H7 (cell line): ENCODE measurements at regions not wholly inside any gene's neighbourhood (a gene's known extent, or its start where the extent isn't known, plus 50 kb on each side); places are given as distances from the start of the nearest gene placed in this dataset.

Source experiments
- DNase-seq: peaks from one replicate; pipeline ENCODE4 v3.0.0; 2012
- H3K27me3 ChIP-seq: 2 replicates; pipeline ENCODE4 v1.6.0; 2011; ENCODE audit warnings: mild to moderate bottlenecking, low read length; ENCODE audit not compliant: control insufficient read depth, insufficient read depth
- H3K36me3 ChIP-seq: replicated peaks from 2 replicates; pipeline ENCODE4 v1.5.1; 2011; ENCODE audit warnings: low read length; ENCODE audit not compliant: control insufficient read depth, insufficient read depth
- H3K4me3 ChIP-seq: 2 replicates; pipeline ENCODE4 v1.5.1; 2011; ENCODE audit warnings: low read depth, mild to moderate bottlenecking, control low read depth, low read length, moderate library complexity; ENCODE audit not compliant: insufficient read depth

DNA sequence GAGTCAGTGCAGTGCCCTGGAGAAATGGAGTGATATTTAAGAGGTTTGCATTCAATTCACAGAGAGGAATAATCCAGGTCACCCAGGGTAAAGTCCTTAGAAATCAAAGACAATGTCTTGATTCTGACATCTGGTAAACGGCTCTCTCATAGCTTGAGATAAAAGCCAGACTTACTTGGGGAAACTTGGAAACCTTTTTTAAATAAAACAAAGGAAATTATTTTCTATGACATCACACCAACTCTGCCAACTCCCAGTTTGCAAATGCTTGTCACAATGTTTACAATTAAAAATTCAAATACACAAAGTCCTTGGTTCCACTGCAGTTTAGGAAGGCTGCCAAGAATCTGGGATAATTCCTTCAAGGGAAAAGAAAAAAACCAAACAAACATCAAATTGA lies 255.1 kb upstream of the NREP start:
- no peak for DNase-seq

DNA sequence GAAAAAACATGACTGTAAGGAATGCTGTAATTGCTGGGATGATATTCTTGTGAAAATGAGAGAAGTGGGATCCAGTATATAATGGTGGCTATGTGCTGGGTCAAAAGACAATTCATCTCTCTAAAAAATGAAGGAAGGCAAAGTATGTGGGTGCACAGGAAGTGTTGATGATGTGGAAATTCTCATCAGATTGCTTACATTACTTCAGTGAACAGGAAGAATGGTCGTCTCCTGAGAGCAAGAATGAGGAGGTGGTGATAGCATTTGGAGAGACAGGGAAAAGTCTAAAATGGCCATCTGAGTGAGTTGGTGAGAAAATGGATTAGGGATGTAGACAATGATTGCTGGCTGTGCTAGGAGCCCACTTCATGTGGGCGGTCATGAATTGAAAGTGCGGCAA lies 253.5 kb upstream of the NREP start:
- no peaks in the 10 kb centered on the region for H3K36me3 ChIP-seq
- DNase-seq, result no peak
- H3K4me3 ChIP-seq, result no peak overlapping the region
- H3K27me3 ChIP-seq, result no peaks in the 10 kb centered on the region

More for the DNA sequence above, 255.1 kb upstream of the NREP start:
- no peaks in the 10 kb centered on the region for H3K27me3 ChIP-seq
- no peaks in the 10 kb centered on the region for H3K36me3 ChIP-seq
- no peak overlapping the region for H3K4me3 ChIP-seq

DNA sequence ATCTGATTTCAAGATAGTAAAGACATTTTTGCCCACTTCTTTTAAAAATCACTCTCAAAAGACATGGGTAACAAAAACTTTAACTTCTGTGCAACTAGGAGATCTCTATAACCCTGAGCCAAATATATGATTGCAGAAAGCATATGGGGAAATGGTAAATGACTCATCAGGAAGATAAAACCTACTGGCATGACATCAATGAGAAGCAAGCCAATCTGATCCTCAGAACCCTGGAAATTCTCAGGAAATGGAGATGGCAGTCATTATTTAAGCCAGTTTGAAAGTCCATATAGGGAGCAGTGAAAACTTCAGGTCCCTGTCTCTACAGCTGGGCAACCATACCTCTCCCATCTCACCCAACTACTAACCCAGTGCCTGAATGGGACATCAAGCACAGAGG lies 249.7 kb upstream of the NREP start:
- Histone ChIP-seq H3K4me3 (no peak overlapping the region), H3K36me3 (no peaks in the 10 kb centered on the region), H3K27me3 (no peaks in the 10 kb centered on the region)
- DNase-seq, result no peak

DNA sequence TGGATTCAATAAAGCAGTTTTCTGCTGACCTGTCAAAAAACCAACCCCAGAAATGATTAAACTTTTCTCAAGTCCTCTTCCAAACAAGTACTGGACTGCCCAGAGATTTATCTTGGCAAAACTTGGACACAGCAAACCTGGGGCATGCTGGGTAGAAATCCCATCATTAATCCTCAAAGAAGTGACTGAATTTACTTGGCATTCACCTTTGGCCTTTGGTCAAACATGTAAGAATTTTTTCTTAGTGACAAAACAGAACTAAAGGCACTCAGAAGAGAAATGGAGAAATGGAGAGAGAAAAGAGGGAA lies 248.6 kb upstream of the NREP start:
- DNase-seq, result no peak
- Histone ChIP-seq H3K36me3 (no peaks in the 10 kb centered on the region), H3K4me3 (no peak overlapping the region), H3K27me3 (no peaks in the 10 kb centered on the region)

DNA sequence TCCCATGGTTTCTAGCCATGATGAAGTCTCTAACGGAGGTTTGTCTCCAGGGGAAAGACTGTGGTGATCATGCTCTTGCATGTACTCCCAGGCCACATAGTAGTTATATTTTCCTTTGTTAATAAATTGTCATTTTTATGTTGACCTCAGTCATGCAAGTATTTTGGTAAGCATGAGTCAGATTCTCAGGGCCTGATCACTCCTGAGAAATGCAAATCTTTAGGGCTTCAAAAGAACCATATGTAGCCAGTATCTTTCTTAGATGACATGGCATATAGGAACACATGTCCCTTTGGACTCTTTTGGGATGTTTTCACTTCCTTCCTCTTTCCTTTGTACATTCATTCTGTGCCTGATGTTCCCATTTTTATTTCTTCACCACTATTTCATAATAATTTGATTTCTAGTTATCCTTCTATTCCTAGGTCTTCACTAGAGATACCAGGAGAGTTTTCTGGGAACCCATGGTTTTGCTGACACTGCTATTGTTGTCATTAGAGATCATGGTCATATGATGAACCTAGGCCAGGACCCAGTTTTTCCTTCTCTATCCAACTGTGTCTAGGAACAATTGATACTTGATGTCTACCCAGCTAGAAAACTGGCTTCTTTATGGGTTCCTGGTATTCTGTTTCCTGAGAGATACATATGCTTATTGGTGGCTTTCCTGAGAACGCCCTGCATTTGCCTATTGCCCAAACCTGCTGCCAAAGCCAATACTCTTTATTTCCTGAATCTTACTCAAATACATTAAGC lies 248.1 kb upstream of the NREP start:
- DNase-seq, result no peak
- Histone ChIP-seq H3K36me3 (no peaks in the 10 kb centered on the region), H3K27me3 (no peaks in the 10 kb centered on the region), H3K4me3 (no peak overlapping the region)

DNA sequence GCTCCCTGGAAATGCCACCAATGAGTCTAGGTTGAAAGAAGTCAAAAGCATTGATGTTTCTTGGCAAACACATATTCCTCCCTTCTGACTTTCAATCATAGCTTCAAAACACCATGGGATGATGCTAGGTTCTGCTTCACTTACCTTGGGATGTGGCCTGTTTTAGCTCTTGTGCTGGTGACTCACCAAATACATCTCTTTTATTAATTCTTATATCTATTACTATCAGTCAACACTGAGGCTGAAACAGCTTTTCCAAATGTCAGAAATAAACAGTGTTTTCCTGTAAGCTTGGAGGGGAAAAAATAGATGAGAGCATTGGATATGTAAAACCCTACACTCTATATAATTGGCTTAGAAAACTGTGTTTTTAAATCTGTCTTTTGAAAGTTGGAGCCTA lies 245.4 kb upstream of the NREP start:
- Histone ChIP-seq H3K36me3 (no peaks in the 10 kb centered on the region), H3K27me3 (no peaks in the 10 kb centered on the region), H3K4me3 (no peak overlapping the region)
- no peak for DNase-seq

DNA sequence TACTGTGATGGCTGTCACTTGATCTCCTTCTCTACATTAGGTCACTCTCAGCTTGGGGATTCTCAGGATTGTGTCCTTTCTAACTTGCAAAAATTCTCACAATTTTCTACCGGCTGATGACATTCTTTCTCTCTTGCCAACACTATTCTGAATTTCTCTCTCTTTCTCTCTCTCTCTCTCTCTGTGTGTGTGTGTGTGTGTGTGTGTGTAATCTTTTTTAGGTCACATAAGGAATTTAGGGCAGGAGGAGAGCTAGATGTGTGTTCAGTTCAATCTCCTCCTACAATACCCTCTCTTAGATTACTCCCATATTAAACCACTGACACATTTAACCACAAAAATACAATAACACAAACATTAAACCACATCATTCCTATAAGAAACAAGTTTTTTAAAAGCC lies 242.3 kb upstream of the NREP start:
- no peaks in the 10 kb centered on the region for H3K27me3 ChIP-seq
- H3K36me3 ChIP-seq, result no peaks in the 10 kb centered on the region
- no peak for DNase-seq
- H3K4me3 ChIP-seq, result no peak overlapping the region

DNA sequence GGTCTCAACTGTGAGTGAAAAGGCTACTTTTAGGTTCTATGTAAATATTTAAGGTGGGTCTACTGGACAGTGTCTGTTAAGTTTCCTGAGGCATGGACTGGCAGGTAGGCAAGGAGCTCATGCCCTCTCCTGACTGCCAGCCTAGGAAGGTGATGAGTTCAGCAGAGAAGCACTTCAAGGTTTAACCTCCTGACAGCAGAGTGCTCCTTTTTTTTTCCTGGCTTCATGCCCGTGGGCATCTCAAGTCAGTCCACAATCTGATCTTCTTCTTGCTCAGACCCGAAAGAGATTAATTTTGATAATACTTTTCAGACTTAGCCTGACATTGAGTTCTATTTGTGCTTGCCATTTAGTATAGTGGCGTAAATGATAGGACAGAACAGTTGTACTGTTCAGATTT lies 241.9 kb upstream of the NREP start:
- DNase-seq, result no peak

DNA sequence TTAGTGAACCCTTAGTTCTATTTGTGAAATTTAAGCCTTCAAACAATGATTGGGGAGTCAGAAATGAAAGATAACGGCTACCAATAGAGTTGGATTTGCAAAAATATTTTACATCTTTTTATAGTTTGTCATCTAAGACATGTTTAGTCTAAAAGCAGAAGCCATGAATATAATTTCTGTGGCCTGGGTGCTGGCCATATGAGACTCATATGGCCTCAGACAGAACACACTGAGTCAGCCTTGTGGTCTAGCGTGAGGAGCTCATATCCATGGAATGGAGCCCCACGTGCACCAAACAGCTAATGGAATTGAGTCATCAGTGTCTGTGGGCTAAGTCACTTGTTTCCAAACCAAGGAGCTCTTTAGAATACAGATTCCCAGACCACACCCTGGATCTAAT lies 240.7 kb upstream of the NREP start:
- DNase-seq, result no peak
- Histone ChIP-seq H3K27me3 (no peaks in the 10 kb centered on the region), H3K36me3 (no peaks in the 10 kb centered on the region), H3K4me3 (no peak overlapping the region)

More for the DNA sequence above, 241.9 kb upstream of the NREP start:
- Histone ChIP-seq H3K36me3 (no peaks in the 10 kb centered on the region), H3K27me3 (no peaks in the 10 kb centered on the region), H3K4me3 (no peak overlapping the region)

DNA sequence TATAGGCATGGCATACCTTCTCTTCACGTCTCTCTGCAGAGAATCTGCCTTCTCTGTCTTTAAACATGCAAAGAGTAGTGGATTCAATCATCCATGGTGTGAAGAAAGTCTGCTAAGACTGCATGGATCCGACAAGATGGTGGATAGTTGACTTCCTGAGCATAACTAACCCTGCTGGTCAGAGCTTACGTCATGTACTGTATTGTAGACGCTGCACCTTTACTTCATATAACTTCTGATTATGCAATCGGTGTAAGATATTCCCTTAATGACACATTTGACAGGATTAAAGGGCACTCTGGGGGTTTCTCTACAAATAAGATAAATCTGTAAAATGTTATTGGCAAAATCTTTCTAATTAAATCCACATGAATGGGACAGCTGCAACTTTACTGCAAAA lies 240.3 kb upstream of the NREP start:
- no peak overlapping the region for H3K4me3 ChIP-seq
- DNase-seq, result no peak

DNA sequence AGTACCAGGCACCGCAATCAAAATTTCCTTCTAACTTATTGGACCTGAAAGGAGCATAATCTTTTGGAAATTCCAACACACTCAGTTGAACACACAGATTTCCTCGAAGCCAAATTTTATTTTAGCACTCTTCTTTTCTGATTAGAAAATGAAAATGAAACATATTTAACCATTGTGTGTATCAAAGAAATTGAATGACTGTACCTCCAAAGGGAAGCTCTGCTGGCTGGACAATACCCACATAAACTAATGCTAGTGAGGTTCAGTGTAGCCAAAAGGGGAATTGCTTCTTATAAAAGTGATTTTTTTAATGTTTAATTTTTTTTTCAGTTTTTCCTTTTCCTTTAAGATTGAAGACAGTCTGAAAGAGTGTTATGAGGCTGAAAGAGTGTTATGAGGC lies 239.6 kb upstream of the NREP start:
- no peaks in the 10 kb centered on the region for H3K27me3 ChIP-seq
- no peak for DNase-seq
- no peaks in the 10 kb centered on the region for H3K36me3 ChIP-seq
- H3K4me3 ChIP-seq, result no peak overlapping the region

More for the DNA sequence above, 240.3 kb upstream of the NREP start:
- H3K27me3 ChIP-seq, result no peaks in the 10 kb centered on the region
- H3K36me3 ChIP-seq, result no peaks in the 10 kb centered on the region

DNA sequence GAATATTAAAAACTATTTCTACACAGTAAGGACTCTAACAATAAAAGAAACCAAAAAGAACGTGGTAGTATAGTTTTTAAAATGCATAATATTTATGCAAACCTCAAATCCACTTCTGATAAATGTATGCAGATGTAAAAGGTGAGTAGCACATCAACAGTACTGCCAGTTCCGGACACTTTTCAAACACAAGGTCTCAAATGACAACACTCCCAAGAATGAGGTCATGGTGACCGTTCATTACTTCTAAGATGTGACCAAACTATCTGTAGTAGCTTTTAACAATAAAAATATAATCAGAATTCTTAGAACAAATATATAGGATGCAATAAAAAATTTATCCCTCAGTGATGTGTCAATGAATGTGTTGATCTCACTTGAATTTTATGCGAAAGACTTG lies 238.7 kb upstream of the NREP start:
- DNase-seq, result no peak
- Histone ChIP-seq H3K27me3 (no peaks in the 10 kb centered on the region), H3K4me3 (no peak overlapping the region), H3K36me3 (no peaks in the 10 kb centered on the region)

DNA sequence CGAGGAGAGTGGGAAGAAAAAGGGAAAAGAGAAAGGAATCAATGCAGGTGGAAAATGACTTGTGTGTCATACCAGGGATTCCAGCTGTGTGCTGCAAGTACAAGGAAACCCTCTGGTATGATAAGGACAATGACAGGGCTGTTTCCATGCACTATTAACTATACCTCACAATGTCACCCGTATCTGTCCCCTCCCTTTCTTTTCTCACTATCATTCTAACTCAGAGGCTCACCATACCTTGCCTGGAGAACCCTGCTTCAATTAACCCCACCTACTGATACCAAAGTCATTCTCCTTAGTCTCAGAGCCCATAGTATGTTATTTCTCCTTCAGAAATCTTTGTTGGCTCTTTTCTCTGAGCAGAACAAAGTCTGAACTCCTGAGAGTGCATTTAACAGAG lies 236.2 kb upstream of the NREP start:
- no peak for DNase-seq
- no peaks in the 10 kb centered on the region for H3K27me3 ChIP-seq
- no peak overlapping the region for H3K4me3 ChIP-seq
- H3K36me3 ChIP-seq, result no peaks in the 10 kb centered on the region

DNA sequence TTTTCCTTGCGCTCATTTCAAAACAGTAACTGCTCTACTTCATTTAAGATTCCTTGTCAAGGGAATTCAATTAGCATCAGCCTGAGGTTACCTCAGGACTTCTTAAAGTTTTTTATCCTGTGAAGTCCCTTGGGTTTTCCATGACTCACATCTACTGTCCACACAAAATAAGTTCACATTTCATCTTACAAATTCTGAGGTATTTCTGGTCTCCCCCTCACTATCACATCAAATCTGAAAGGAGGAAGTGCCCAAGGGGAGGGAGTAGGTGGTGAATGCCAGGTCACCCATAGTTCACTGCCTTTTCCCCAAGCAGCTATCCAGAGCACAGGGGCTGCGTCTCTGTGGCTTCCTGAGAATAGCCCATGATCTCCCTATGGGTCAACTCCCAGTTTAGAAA lies 227.1 kb upstream of the NREP start:
- peak; percentile 16 for DNase-seq
- H3K4me3 ChIP-seq, result no peak overlapping the region
- H3K27me3 ChIP-seq, result no peaks in the 10 kb centered on the region
- H3K36me3 ChIP-seq, result no peaks in the 10 kb centered on the region

DNA sequence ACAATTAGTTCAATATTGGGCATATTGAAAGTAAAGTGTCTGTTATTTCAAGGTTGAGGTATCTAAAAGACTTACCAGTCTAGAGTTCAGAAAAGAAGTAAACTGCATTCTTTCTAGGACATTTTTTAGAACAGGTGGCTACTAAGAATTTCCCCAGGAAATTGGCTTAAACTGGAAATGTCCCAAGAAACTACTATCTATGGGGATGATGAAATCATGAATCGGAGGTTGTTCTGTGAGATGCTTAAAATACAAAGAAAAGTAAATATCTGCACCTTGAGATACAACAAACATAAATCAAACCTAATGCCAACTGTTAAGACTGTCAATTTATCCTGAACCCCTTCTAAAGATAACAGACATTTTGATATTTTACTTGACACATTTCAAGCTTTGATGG lies 226.5 kb upstream of the NREP start:
- H3K27me3 ChIP-seq, result no peaks in the 10 kb centered on the region
- no peak for DNase-seq
- no peaks in the 10 kb centered on the region for H3K36me3 ChIP-seq
- H3K4me3 ChIP-seq, result no peak overlapping the region

DNA sequence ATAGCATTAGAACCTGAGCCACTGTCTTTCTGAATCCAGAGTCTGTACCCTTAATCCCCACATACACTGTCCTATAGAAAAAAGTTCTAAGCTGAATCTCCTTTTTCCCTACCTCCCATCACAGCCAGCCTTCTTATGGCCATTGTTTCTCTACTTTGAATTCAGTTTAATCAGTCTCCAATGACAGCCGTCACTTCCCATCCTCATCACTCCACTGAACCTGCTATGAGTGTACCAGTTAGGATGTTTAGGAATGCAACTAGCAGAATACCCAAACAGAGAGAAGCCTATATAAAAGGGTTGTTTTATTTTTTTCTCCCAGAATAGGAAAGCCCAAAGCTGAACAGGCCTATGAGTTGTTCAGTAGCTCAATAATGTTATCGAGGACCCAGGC lies 220.4 kb upstream of the NREP start:
- H3K36me3 ChIP-seq, result no peaks in the 10 kb centered on the region
- no peak for DNase-seq
- H3K27me3 ChIP-seq, result no peaks in the 10 kb centered on the region
- H3K4me3 ChIP-seq, result no peak overlapping the region
